Fibroblast of pulmonary artery (primary cell): ENCODE measurements at regions not wholly inside any gene's neighbourhood (a gene's known extent, or its start where the extent isn't known, plus 50 kb on each side); places are given as distances from the start of the nearest gene placed in this dataset.

Experiments used
- DNase-seq: peaks from one replicate; pipeline ENCODE4 v3.0.0-alpha.2; 2010; ENCODE audit warnings: low read depth
- H3K4me3 ChIP-seq: replicated peaks from 2 replicates; pipeline ENCODE4 v1.5.1; 2011; ENCODE audit warnings: low read depth, mild to moderate bottlenecking, control low read depth, low read length, moderate library complexity
- CTCF ChIP-seq: IDR thresholded peaks from 2 replicates; pipeline ENCODE4 v1.5.1; 2011; ENCODE audit warnings: mild to moderate bottlenecking, control low read depth, low read length, inconsistent platforms; ENCODE audit errors: missing control alignments

DNA sequence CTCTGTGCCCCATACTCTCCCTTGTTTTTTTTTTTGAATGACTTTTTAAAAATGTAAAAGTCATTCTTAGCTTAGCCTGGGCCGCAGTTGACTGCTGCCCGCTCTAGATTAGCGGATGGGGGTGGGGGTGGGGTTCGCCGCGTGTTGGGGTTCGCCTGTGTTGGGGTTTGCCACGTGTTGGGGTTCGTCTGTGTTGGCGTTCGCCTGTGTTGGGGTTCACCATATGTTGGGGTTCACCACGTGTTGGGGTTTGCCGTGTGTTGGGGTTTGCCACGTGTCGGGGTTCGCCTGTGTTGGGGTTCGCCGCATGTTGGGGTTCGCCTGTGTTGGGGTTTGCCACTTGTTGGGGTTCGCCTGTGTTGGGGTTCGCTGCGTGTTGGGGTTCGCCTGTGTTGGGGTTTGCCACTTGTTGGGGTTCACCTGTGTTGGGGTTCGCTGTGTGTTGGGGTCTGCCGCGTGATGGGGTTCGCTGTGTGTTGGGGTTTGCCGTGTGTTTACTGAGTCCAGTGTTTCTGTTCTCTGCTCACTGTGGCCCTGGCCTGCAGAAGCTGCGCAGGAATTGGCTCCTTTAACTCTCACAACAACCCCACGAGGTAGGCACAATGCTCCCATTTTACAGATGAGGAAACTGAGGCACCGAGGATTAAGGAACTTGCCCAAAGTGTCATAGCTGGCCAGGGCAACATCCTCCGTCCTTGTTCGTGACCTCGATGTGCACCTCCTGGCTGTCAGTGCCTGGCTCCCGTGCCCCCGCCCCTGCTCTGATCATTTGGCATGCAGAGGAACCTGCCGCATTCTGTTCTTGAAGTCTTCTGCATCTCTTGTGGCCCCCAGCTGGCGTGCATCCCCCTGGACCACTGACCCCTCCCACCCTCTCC, 96.6 kb upstream of the CIBAR2 start:
- TF ChIP-seq CTCF: no peak
- no peak overlapping the region for H3K4me3 ChIP-seq
- DNase-seq: no peak

GRCh38 chr16:85209526-85210121, 97.4 kb upstream of the CIBAR2 start:
- H3K4me3 ChIP-seq: no peak overlapping the region
- no peak for TF ChIP-seq CTCF
- no peak for DNase-seq

DNA sequence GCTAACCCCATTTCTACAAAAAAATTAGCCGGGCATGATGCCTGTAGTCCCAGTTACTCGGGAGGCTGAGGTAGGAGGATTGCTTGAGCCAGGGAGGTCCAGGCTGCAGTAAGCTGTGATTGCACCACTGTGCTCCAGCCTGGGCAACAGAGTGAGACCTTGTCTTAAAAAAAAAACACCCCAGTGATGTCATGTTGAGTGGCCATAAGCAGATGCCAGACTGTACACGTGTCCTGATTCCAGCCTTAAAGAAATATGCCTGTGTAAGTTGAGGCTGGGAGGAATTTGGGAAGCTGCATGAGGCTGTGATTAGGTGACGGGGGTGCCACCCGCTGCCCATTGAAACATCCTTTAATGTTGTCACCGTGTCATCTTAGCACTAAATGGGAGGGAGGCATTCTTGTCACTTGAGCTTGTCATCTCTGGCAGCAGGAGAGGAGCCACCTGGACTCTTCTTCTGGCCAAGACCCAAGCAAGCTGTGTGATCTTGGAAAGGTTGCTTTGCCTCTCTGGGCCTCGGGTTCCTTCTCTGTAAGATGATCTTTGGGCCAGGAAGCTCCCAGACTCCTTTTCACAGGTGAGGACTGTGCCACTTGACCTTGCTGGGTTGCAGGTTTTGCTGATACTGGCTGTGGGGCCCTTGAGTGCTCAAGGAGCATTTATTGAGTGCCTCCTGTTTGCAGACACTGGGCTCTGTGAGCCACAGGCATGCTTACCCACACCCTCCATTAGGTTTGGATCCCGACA, 98.3 kb upstream of the CIBAR2 start:
- no peak overlapping the region for H3K4me3 ChIP-seq
- DNase-seq: peak; percentile 82
- TF ChIP-seq CTCF: no peak

GRCh38 chr16:85211271-85211801, 99.1 kb upstream of the CIBAR2 start:
- no peak for TF ChIP-seq CTCF
- no peak overlapping the region for H3K4me3 ChIP-seq
- DNase-seq: peak; percentile 50

GRCh38 chr16:85213926-85214675, 101.8 kb upstream of the CIBAR2 start:
- DNase-seq: no peak
- no peak for TF ChIP-seq CTCF
- no peak overlapping the region for H3K4me3 ChIP-seq

- no peak overlapping the region for H3K4me3 ChIP-seq
- no peak for TF ChIP-seq CTCF
- DNase-seq: no peak
Measured at GRCh38 chr16:85215478-85216118, 103.3 kb upstream of the CIBAR2 start.
